NB4 (cell line): ENCODE measurements at regions not wholly inside any gene's neighbourhood (a gene's known extent, or its start where the extent isn't known, plus 50 kb on each side); places are given as distances from the start of the nearest gene placed in this dataset.

Experiments used
- DNase-seq: peaks from one replicate; pipeline ENCODE4 v3.0.0; 2010; ENCODE audit warnings: low read depth
- H3K4me3 ChIP-seq: one replicate; pipeline ENCODE4 v1.5.1; 2011; ENCODE audit warnings: mild to moderate bottlenecking, low read depth, low read length, moderate library complexity
- CTCF ChIP-seq: IDR thresholded peaks from one replicate; pipeline ENCODE4 v1.5.1; 2012; ENCODE audit warnings: low read depth, low read length
- MAX ChIP-seq: IDR thresholded peaks from 2 replicates; pipeline ENCODE4 v1.6.1; 2011; ENCODE audit warnings: low read depth, low read length
- MYC ChIP-seq: IDR thresholded peaks from 2 replicates; pipeline ENCODE4 v1.6.1; 2011; ENCODE audit warnings: low read depth, low read length
- POLR2A ChIP-seq: IDR thresholded peaks from 2 replicates; pipeline ENCODE4 v1.6.1; 2011; ENCODE audit warnings: mild to moderate bottlenecking; ENCODE audit not compliant: insufficient read length; ENCODE audit errors: extremely low read depth

GRCh38 chr5:96196890-96197289 lies 235.2 kb upstream of the ELL2 start:
- no peak for DNase-seq
- no peak overlapping the region for H3K4me3 ChIP-seq
- TF ChIP-seq CTCF (no peak), MAX (no peak), MYC (no peak), POLR2A (no peak)

- DNase-seq: no peak
- H3K4me3 ChIP-seq: no peak overlapping the region
- TF ChIP-seq CTCF: no peak
- TF ChIP-seq MAX: no peak
- TF ChIP-seq MYC: no peak
- TF ChIP-seq POLR2A: no peak
These were observed 234.8 kb upstream of the ELL2 start for GRCh38 chr5:96196407-96196806.

GRCh38 chr5:96195123-96195522 lies 233.5 kb upstream of the ELL2 start:
- TF ChIP-seq MYC: no peak
- no peak for TF ChIP-seq MAX
- no peak for TF ChIP-seq CTCF
- no peak for TF ChIP-seq POLR2A
- no peak for DNase-seq
- no peak overlapping the region for H3K4me3 ChIP-seq

- TF ChIP-seq CTCF (no peak), MYC (no peak), POLR2A (no peak), MAX (no peak)
- DNase-seq: no peak
- H3K4me3 ChIP-seq: no peak overlapping the region
These were observed 232.9 kb upstream of the ELL2 start for GRCh38 chr5:96194593-96194992.

- TF ChIP-seq POLR2A: no peak
- TF ChIP-seq CTCF: no peak
- no peak for TF ChIP-seq MYC
- H3K4me3 ChIP-seq: no peak overlapping the region
- no peak for DNase-seq
These were observed 232.3 kb upstream of the ELL2 start for GRCh38 chr5:96193946-96194345.

- no peak overlapping the region for H3K4me3 ChIP-seq
- no peak for TF ChIP-seq CTCF
- TF ChIP-seq MYC: no peak
- no peak for TF ChIP-seq POLR2A
- TF ChIP-seq MAX: no peak
- DNase-seq: no peak
These were observed 228.3 kb upstream of the ELL2 start for GRCh38 chr5:96189987-96190386.
